Neural crest cell (in vitro differentiated cells): ENCODE measurements at regions not wholly inside any gene's neighbourhood (a gene's known extent, or its start where the extent isn't known, plus 50 kb on each side); places are given as distances from the start of the nearest gene placed in this dataset.

Source experiments
- DNase-seq: peaks from one replicate; pipeline ENCODE4 v3.0.0; 2021; ENCODE audit warnings: low read depth, mixed read lengths, low spot score
- H3K27ac Mint-ChIP-seq: one replicate; pipeline ENCODE4 v1.8.0; 2021; ENCODE audit warnings: mild to moderate bottlenecking, mixed read lengths; ENCODE audit not compliant: unreplicated experiment
- H3K27me3 Mint-ChIP-seq: 2 replicates; pipeline ENCODE4 v1.8.0; 2021; ENCODE audit warnings: low read depth, mild to moderate bottlenecking, mixed read lengths
- H3K36me3 Mint-ChIP-seq: 2 replicates; pipeline ENCODE4 v1.8.0; 2021; ENCODE audit warnings: low read depth, mild to moderate bottlenecking, mixed read lengths
- H3K4me1 Mint-ChIP-seq: 2 replicates; pipeline ENCODE4 v1.8.0; 2021; ENCODE audit warnings: mixed read lengths
- H3K4me3 Mint-ChIP-seq: one replicate; pipeline ENCODE4 v1.8.0; 2021; ENCODE audit warnings: mild to moderate bottlenecking, mixed read lengths
- H3K9me3 Mint-ChIP-seq: 2 replicates; pipeline ENCODE4 v1.8.0; 2021; ENCODE audit warnings: mixed read lengths
- CTCF ChIP-seq: fragments of 200-600 bp; sonication (generic); conservative IDR thresholded peaks from 2 replicates; pipeline ENCODE4 v1.5.0; 2021; ENCODE audit warnings: antibody characterized with exemption, mild to moderate bottlenecking

DNA sequence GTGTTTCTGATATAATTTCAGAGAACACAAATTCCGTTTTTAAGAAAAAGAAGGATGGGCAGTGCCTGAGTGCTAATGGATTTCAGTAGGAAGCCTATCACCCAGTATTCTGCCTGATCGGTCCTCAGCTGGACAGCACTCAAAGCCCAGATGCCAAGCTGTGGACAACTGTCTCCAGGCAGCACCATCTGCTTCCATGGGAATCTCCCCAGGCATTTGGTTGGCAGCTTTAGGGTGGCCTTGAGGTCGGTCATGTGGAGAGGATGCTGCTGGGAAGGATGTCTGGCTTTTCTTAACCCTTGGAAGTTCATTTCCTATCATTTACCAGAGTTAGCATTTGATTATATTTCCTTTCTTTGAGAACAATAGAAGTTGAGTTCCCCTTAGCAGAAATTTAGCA, 311.7 kb downstream of the TBC1D4 start:
- Mint-ChIP-seq H3K36me3 (no peaks in the 10 kb centered on the region), H3K27me3 (no peaks in the 10 kb centered on the region), H3K27ac (no peak overlapping the region), H3K4me1 (peaks cover 36% of the 10 kb centered on the region), H3K9me3 (peaks cover 5% of the 10 kb centered on the region), H3K4me3 (no peak overlapping the region)
- DNase-seq = no peak
- TF ChIP-seq CTCF = no peak

DNA sequence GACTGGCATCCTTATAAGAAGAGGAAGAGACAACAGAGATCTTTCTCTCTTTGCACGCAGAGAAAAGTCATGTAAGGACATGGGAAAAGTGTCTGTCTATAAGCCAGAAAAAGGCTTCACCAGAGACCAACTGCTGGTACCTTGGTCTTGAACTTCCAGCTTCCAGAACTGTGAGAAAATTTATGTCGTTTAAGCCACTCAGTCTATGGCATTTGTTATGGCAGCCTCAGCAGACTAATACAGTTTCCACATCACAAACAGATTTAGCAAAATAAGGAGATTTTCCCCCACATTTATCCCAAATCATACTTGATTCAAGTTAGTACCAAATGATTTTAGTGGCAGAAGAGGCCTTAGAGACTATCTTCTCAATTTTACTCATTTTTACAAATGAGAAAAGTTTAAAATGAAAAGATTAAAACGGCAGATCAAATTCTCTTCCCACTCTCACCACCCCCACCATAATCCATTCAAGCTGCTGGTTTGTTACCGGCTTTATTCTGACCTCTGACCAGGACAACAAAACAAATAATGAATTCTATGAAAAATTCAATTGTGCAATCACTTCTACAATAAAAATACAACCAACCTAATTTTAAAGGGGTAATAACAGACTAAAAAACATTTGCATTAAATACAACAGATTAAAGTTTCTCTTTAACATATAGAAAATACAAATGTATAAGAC, 316.3 kb downstream of the TBC1D4 start:
- no peak for TF ChIP-seq CTCF
- no peak for DNase-seq
- Mint-ChIP-seq H3K36me3 (no peaks in the 10 kb centered on the region), H3K4me3 (no peak overlapping the region), H3K27me3 (no peaks in the 10 kb centered on the region), H3K27ac (no peak overlapping the region), H3K4me1 (peaks cover 26% of the 10 kb centered on the region), H3K9me3 (peaks cover 3% of the 10 kb centered on the region)

- Mint-ChIP-seq H3K4me1 (peaks cover 25% of the 10 kb centered on the region), H3K36me3 (peaks cover 3% of the 10 kb centered on the region), H3K27ac (no peak overlapping the region), H3K9me3 (peaks cover 8% of the 10 kb centered on the region), H3K4me3 (no peak overlapping the region), H3K27me3 (no peaks in the 10 kb centered on the region)
- no peak for TF ChIP-seq CTCF
- no peak for DNase-seq
These were observed 320.2 kb downstream of the TBC1D4 start for GRCh38 chr13:75161804-75162203.

DNA sequence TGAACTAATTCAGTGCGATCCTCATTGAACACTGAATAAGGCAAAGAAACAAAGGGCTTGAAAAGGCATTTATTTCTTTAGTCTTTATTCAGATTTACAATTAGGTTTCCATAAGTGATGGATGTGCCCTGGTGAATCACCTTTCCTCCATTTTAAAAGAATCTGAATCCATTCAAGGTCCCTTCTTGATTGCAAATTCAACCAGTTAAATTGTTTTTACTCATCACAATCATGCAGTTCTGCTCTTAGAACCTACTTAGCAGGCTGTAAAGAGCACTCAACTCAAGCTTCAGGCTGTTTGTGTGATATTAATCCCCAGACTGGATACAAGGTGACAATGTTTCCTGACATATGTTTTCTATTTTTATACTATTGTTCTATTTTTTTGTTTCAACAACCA, 321.0 kb downstream of the TBC1D4 start:
- H3K9me3 Mint-ChIP-seq = peaks cover 14% of the 10 kb centered on the region
- no peak for DNase-seq
- no peak overlapping the region for H3K27ac Mint-ChIP-seq
- H3K36me3 Mint-ChIP-seq = peaks cover 8% of the 10 kb centered on the region
- no peaks in the 10 kb centered on the region for H3K27me3 Mint-ChIP-seq
- TF ChIP-seq CTCF = no peak
- peaks cover 24% of the 10 kb centered on the region for H3K4me1 Mint-ChIP-seq
- no peak overlapping the region for H3K4me3 Mint-ChIP-seq

GRCh38 chr13:75154331-75154730, 327.6 kb downstream of the TBC1D4 start:
- Mint-ChIP-seq H3K4me1 (peaks cover 4% of the 10 kb centered on the region), H3K27me3 (no peaks in the 10 kb centered on the region)

More at GRCh38 chr13:75154331-75154730, 327.6 kb downstream of the TBC1D4 start:
- Mint-ChIP-seq H3K9me3 (peaks cover 26% of the 10 kb centered on the region), H3K27ac (no peak overlapping the region), H3K4me3 (no peak overlapping the region), H3K36me3 (peaks cover 17% of the 10 kb centered on the region)
- TF ChIP-seq CTCF = no peak
- no peak for DNase-seq
